Endothelial cell of umbilical vein (primary cell): ENCODE measurements at regions not wholly inside any gene's neighbourhood (a gene's known extent, or its start where the extent isn't known, plus 50 kb on each side); places are given as distances from the start of the nearest gene placed in this dataset.

Experiments used
- FOS ChIP-seq: IDR thresholded peaks from 2 replicates; pipeline ENCODE4 v1.6.1; 2011; ENCODE audit warnings: mild to moderate bottlenecking, low read length, moderate library complexity, borderline replicate concordance; ENCODE audit not compliant: insufficient read depth
- JUN ChIP-seq: IDR thresholded peaks from 2 replicates; pipeline ENCODE4 v1.6.1; 2011; ENCODE audit warnings: borderline replicate concordance, low read depth; ENCODE audit not compliant: insufficient read length, insufficient read depth
- MYC ChIP-seq: IDR thresholded peaks from one replicate; pipeline ENCODE4 v1.6.1; 2011; ENCODE audit warnings: mild to moderate bottlenecking, low read depth, low read length
- POLR2A ChIP-seq: IDR thresholded peaks from 2 replicates; pipeline ENCODE4 v1.6.1; 2012; ENCODE audit warnings: low read depth, mild to moderate bottlenecking, control low read depth, low read length
- POLR2AphosphoS5 ChIP-seq: IDR thresholded peaks from 2 replicates; pipeline ENCODE4 v1.6.1; 2012; ENCODE audit warnings: low read depth, mild to moderate bottlenecking, control low read depth, low read length, moderate library complexity; ENCODE audit not compliant: insufficient read depth
- TF ChIP-seq, protein P1 (sequence below): IDR thresholded peaks from 2 replicates; pipeline ENCODE4 v1.6.1; 2011; ENCODE audit not compliant: insufficient read depth, insufficient read length
- TF ChIP-seq, protein P2 (sequence below), 2 donors: IDR thresholded peaks; 1 replicate in 1 of 2; 2 replicates in 1 of 2; pipeline ENCODE4 v1.5.1; 2011; ENCODE audit warnings: low read length in 2 of 2, mild to moderate bottlenecking in 2 of 2, moderate library complexity in 2 of 2, control low read depth in 1 of 2, inconsistent platforms in 1 of 2, low read depth in 1 of 2; ENCODE audit not compliant: insufficient read depth in 1 of 2; ENCODE audit errors: extremely low read depth in 1 of 2

DNA sequence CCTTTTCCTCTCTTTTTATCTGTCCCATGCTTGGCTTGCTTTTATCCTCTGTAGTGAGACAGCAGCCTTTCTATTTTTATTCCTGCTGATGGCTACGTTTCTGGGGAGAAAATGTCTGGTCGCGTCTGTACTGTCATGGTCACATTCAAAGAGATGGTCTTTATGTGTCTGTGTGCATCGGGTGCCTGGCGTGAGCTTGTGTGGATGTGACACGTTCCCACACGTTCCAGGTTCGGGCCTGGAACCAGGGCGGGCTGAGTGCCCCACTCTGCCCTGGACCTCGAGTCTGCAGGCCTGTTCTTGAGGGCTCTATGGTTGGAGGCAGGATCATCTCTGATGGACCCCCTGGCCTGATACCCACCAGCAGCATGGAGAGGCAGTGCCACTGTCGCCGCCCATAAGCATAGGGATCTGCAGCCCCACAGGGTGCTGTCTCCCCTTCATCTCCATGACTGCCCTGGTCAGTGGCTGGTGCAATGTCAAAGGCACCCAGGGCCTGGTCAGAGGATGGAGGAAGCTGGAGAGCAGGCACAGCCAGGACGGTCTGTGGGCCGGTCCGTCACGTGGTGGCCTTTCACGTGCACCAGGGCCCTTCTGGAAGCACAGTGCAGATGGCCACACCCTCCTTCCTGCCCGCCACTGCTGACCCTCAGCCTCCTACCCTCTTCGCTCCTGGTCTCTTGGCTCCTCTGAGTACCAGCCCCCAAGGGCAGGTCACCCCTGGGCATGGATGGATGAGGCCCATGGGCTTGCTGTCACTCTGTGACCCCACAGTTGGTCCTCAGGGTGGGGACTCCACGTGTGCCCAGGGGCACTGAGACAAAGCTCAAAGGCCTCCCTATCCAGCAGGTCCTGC is 149.2 kb upstream of the TWIST2 start:
- TF ChIP-seq, protein P1, sequence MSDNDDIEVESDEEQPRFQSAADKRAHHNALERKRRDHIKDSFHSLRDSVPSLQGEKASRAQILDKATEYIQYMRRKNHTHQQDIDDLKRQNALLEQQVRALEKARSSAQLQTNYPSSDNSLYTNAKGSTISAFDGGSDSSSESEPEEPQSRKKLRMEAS: no peak
- TF ChIP-seq MYC: no peak
- TF ChIP-seq, protein P2, sequence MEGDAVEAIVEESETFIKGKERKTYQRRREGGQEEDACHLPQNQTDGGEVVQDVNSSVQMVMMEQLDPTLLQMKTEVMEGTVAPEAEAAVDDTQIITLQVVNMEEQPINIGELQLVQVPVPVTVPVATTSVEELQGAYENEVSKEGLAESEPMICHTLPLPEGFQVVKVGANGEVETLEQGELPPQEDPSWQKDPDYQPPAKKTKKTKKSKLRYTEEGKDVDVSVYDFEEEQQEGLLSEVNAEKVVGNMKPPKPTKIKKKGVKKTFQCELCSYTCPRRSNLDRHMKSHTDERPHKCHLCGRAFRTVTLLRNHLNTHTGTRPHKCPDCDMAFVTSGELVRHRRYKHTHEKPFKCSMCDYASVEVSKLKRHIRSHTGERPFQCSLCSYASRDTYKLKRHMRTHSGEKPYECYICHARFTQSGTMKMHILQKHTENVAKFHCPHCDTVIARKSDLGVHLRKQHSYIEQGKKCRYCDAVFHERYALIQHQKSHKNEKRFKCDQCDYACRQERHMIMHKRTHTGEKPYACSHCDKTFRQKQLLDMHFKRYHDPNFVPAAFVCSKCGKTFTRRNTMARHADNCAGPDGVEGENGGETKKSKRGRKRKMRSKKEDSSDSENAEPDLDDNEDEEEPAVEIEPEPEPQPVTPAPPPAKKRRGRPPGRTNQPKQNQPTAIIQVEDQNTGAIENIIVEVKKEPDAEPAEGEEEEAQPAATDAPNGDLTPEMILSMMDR (IDR thresholded peaks at IDR 0.05; ENCODE audit: extremely low read depth in 1 of 2, insufficient read depth in 1 of 2, low read depth in 1 of 2, low read length in 2 of 2): no peak
- no peak for TF ChIP-seq POLR2A
- TF ChIP-seq JUN: no peak
- TF ChIP-seq POLR2AphosphoS5: no peak
- no peak for TF ChIP-seq FOS
